UCSD-AML1 (cell line): ENCODE measurements at regions not wholly inside any gene's neighbourhood (a gene's known extent, or its start where the extent isn't known, plus 50 kb on each side); places are given as distances from the start of the nearest gene placed in this dataset.
"Not testable (repeated sequence)": the region's sequence is repeated elsewhere in the genome, so short reads cannot be mapped to it uniquely, and the experiment has no call there.

Source experiments
- DNase-seq: peaks from one replicate; lab custom pipeline; 2025; ENCODE audit not compliant: unreplicated experiment; lab: John Stamatoyannopoulos, UW

- DNase-seq = no peak
Measured at GRCh38 chr1:112093372-112093694, 103.9 kb upstream of the KCND3 start.

- DNase-seq = no peak
Measured at GRCh38 chr1:112099979-112100378, 110.5 kb upstream of the KCND3 start.

GRCh38 chr1:112105557-112105956 lies 116.1 kb upstream of the KCND3 start:
- no peak for DNase-seq

GRCh38 chr1:112110031-112110430 lies 120.6 kb upstream of the KCND3 start:
- no peak for DNase-seq

- DNase-seq = no peak
Measured at GRCh38 chr1:112111734-112112133, 122.3 kb upstream of the KCND3 start.

GRCh38 chr1:112114540-112114939 lies 125.1 kb upstream of the KCND3 start:
- DNase-seq = no peak

- DNase-seq = no peak
Measured at GRCh38 chr1:112126598-112126997, 137.1 kb upstream of the KCND3 start.

- not testable (repeated sequence) for DNase-seq
Measured at GRCh38 chr1:112127606-112128005, 138.1 kb upstream of the KCND3 start.

- DNase-seq = no peak
Measured at GRCh38 chr1:112133487-112133886, 144.0 kb upstream of the KCND3 start.

GRCh38 chr1:112140743-112141142 lies 151.3 kb upstream of the KCND3 start:
- DNase-seq = no peak

- DNase-seq = no peak
Measured at GRCh38 chr1:112141301-112141700, 151.8 kb upstream of the KCND3 start.

GRCh38 chr1:112141923-112142322 lies 152.5 kb upstream of the KCND3 start:
- no peak for DNase-seq

GRCh38 chr1:112143871-112144441 lies 154.5 kb upstream of the KCND3 start:
- DNase-seq = no peak

- DNase-seq = no peak
Measured at GRCh38 chr1:112144733-112145426, 155.4 kb upstream of the KCND3 start.

GRCh38 chr1:112146201-112146715 lies 156.8 kb upstream of the KCND3 start:
- no peak for DNase-seq

- not testable (repeated sequence) for DNase-seq
Measured at GRCh38 chr1:112160214-112160613, 170.7 kb upstream of the KCND3 start.

GRCh38 chr1:112165375-112165774 lies 175.9 kb upstream of the KCND3 start:
- DNase-seq = no peak

- no peak for DNase-seq
Measured at GRCh38 chr1:112169517-112169916, 180.0 kb upstream of the KCND3 start.

GRCh38 chr1:112172294-112172882 lies 182.9 kb upstream of the KCND3 start:
- DNase-seq = no peak

GRCh38 chr1:112177314-112177713 lies 187.8 kb upstream of the KCND3 start:
- no peak for DNase-seq

GRCh38 chr1:112188611-112189010 lies 199.1 kb upstream of the KCND3 start:
- DNase-seq = no peak

GRCh38 chr1:112196008-112196588 lies 199.9 kb upstream of the CTTNBP2NL start:
- no peak for DNase-seq
